Keratinocyte (primary cell): ENCODE measurements at regions not wholly inside any gene's neighbourhood (a gene's known extent, or its start where the extent isn't known, plus 50 kb on each side); places are given as distances from the start of the nearest gene placed in this dataset.

ENCODE experiments used
- DNase-seq: peaks from one replicate; pipeline ENCODE4 v3.0.0-alpha.2; 2011; ENCODE audit warnings: low read depth, missing footprints, low spot score
- FAIRE-seq: peaks from 2 replicates; lab custom pipeline; 2011; peaks lifted over from hg19 to GRCh38; lab: Jason Lieb, UNC
- H2AFZ ChIP-seq: 2 replicates; pipeline ENCODE4 v1.6.0; 2012; ENCODE audit warnings: low read length, control low read depth, inconsistent platforms; ENCODE audit not compliant: control insufficient read depth
- H3K27ac ChIP-seq: 2 replicates; pipeline ENCODE4 v1.5.1; 2011; ENCODE audit warnings: low read length; ENCODE audit not compliant: control insufficient read depth, insufficient read depth
- H3K27me3 ChIP-seq: 3 replicates; pipeline ENCODE4 v1.6.0; 2011; ENCODE audit warnings: low read length; ENCODE audit not compliant: control insufficient read depth, insufficient read depth; ENCODE audit errors: extremely low read depth
- H3K36me3 ChIP-seq, 2 experiments: 2 replicates in 1 of 2; 3 replicates in 1 of 2; pipeline ENCODE4 v1.5.1; 2011; ENCODE audit warnings: low read length in 2 of 2, mild to moderate bottlenecking in 1 of 2; ENCODE audit not compliant: control insufficient read depth in 2 of 2, insufficient read depth in 2 of 2; ENCODE audit errors: extremely low read depth in 1 of 2
- H3K4me1 ChIP-seq: 3 replicates; pipeline ENCODE4 v1.5.1; 2011; ENCODE audit warnings: low read length; ENCODE audit not compliant: control insufficient read depth, insufficient read depth; ENCODE audit errors: extremely low read depth
- H3K4me2 ChIP-seq: 3 replicates; pipeline ENCODE4 v1.6.0; 2011; ENCODE audit warnings: low read depth, low read length; ENCODE audit not compliant: control insufficient read depth, insufficient read depth; ENCODE audit errors: extremely low read depth
- H3K4me3 ChIP-seq, 3 experiments: fragments of 200-600 bp in 1 of 3; sonication (generic) in 1 of 3; 2 replicates in 2 of 3; 3 replicates in 1 of 3; pipeline ENCODE4 v1.5.1; 2011 to 2016; ENCODE audit warnings: low read length in 3 of 3, mild to moderate bottlenecking in 3 of 3, control low read depth in 2 of 3, inconsistent platforms in 1 of 3, low read depth in 1 of 3, mixed read lengths in 1 of 3, mixed run types in 1 of 3, moderate library complexity in 1 of 3; ENCODE audit not compliant: control insufficient read depth in 2 of 3, insufficient read depth in 2 of 3; ENCODE audit errors: extremely low read depth in 1 of 3
- H3K79me2 ChIP-seq: 2 replicates; pipeline ENCODE4 v1.6.0; 2012; ENCODE audit warnings: low read length; ENCODE audit not compliant: control insufficient read depth, insufficient read depth
- H3K9ac ChIP-seq: 3 replicates; pipeline ENCODE4 v1.6.0; 2011; ENCODE audit warnings: low read length; ENCODE audit not compliant: control insufficient read depth, insufficient read depth; ENCODE audit errors: extremely low read depth
- H3K9me1 ChIP-seq: 3 replicates; pipeline ENCODE4 v1.6.0; 2011; ENCODE audit warnings: low read length; ENCODE audit not compliant: control insufficient read depth, insufficient read depth; ENCODE audit errors: extremely low read depth
- H3K9me3 ChIP-seq: 2 replicates; pipeline ENCODE4 v1.5.1; 2012; ENCODE audit warnings: low read depth, low read length; ENCODE audit not compliant: control insufficient read depth
- H4K20me1 ChIP-seq: 3 replicates; pipeline ENCODE4 v1.6.0; 2011; ENCODE audit warnings: low read length; ENCODE audit not compliant: control insufficient read depth, insufficient read depth; ENCODE audit errors: extremely low read depth
- EZH2 ChIP-seq: IDR thresholded peaks from one replicate; pipeline ENCODE4 v1.6.1; 2012; ENCODE audit warnings: inconsistent platforms, mild to moderate bottlenecking, low read length, moderate library complexity
- dilution Hi-C: fragments of 300-500 bp; cut with MboI; formaldehyde crosslinking; loops from one replicate; pipeline ENCODE4 v1.7.0; 2020; ENCODE audit warnings: low sequenced_read_pairs; ENCODE audit not compliant: extremely low pct_ligation_motif_present
- TF ChIP-seq, protein P1 (sequence below), 3 experiments: IDR thresholded peaks in 1 of 3; conservative IDR thresholded peaks in 1 of 3; optimal IDR thresholded peaks in 1 of 3; 2 replicates in 2 of 3; 3 replicates in 1 of 3; pipeline versions ENCODE3 to v1.5.1; 2011; ENCODE audit warnings: low read length in 3 of 3, mild to moderate bottlenecking in 3 of 3, moderate library complexity in 2 of 3, control low read depth in 1 of 3, inconsistent platforms in 1 of 3; ENCODE audit not compliant: insufficient read depth in 2 of 3; ENCODE audit errors: extremely low read depth in 1 of 3

GRCh38 chr14:40684328-40684727 is 922.3 kb upstream of the LRFN5 start:
- no peak overlapping the region for H2AFZ ChIP-seq
- no peaks in the 10 kb centered on the region for H3K4me1 ChIP-seq
- no peak overlapping the region for H3K27ac ChIP-seq
- no peaks in the 10 kb centered on the region for H3K9me3 ChIP-seq
- H3K27me3 ChIP-seq = no peaks in the 10 kb centered on the region
- no peaks in the 10 kb centered on the region for H3K79me2 ChIP-seq
- DNase-seq (no peak), FAIRE-seq (no peak)
- H3K9me1 ChIP-seq = no peaks in the 10 kb centered on the region
- no peaks in the 10 kb centered on the region for H3K36me3 ChIP-seq
- no peak overlapping the region for H3K4me2 ChIP-seq
- H3K4me3 ChIP-seq = no peak overlapping the region
- no peak overlapping the region for H3K9ac ChIP-seq
- no peaks in the 10 kb centered on the region for H4K20me1 ChIP-seq
- dilution Hi-C loops = loop anchor here (5.0 kb wide), 1 partner anchor 57 kb away; no protein-coding TSS in a partner anchor
- TF ChIP-seq, protein P1, sequence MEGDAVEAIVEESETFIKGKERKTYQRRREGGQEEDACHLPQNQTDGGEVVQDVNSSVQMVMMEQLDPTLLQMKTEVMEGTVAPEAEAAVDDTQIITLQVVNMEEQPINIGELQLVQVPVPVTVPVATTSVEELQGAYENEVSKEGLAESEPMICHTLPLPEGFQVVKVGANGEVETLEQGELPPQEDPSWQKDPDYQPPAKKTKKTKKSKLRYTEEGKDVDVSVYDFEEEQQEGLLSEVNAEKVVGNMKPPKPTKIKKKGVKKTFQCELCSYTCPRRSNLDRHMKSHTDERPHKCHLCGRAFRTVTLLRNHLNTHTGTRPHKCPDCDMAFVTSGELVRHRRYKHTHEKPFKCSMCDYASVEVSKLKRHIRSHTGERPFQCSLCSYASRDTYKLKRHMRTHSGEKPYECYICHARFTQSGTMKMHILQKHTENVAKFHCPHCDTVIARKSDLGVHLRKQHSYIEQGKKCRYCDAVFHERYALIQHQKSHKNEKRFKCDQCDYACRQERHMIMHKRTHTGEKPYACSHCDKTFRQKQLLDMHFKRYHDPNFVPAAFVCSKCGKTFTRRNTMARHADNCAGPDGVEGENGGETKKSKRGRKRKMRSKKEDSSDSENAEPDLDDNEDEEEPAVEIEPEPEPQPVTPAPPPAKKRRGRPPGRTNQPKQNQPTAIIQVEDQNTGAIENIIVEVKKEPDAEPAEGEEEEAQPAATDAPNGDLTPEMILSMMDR (optimal IDR thresholded peaks at IDR 0.05 in 1 of 3, IDR thresholded peaks at IDR 0.05 in 1 of 3, conservative IDR thresholded peaks at IDR 0.05 in 1 of 3; ENCODE audit: extremely low read depth in 1 of 3, insufficient read depth in 2 of 3, low read length in 3 of 3) = no peak
- no peak for TF ChIP-seq EZH2

DNA sequence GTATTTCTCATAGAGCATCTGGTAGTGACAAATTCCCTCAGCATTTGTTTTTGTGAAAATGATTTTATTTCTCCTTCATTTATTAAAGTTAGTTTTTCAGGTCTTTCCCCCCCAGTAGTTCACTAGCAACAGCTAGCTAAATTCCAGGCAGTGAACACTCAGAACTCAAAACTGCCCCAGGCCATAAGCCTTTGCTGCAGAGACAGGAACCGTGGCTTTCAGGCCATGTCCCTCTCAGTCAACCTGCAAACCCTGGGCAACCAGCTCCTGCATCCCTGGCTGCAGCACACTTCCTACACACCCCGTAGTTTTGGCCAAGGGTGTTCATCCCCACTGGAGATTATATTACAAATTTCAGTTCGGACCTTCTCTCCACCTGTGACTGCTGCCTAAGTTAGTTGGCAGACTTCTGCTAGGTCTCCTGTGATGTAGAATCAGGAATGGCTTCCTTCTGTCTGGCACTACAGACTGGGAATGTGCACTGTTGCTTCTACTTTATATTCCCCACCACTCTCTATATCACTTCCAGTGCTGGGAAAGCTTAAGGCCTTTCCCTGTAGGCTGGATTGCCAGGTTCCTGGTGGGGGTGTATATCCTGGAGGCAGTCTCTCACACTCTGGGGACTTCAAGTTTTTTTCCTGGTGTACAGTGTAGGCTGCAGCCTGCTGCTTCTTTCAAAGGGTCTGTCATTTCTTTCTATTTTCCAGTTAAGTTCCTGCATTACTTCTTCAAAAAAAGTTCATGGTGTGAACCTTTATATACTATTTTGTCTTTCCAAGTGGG is 924.4 kb upstream of the LRFN5 start:
- Histone ChIP-seq H3K79me2 (no peaks in the 10 kb centered on the region), H3K27me3 (no peaks in the 10 kb centered on the region), H3K27ac (no peak overlapping the region), H3K4me3 (no peak overlapping the region), H2AFZ (no peak overlapping the region), H3K9me1 (no peaks in the 10 kb centered on the region), H3K36me3 (no peaks in the 10 kb centered on the region), H3K4me2 (no peak overlapping the region), H3K9me3 (no peaks in the 10 kb centered on the region), H3K9ac (no peak overlapping the region), H4K20me1 (no peaks in the 10 kb centered on the region), H3K4me1 (no peaks in the 10 kb centered on the region)
- no peak for DNase-seq
- FAIRE-seq = no peak
- no peak for TF ChIP-seq EZH2
- TF ChIP-seq, protein P1 (optimal IDR thresholded peaks at IDR 0.05 in 1 of 3, IDR thresholded peaks at IDR 0.05 in 1 of 3, conservative IDR thresholded peaks at IDR 0.05 in 1 of 3; ENCODE audit: extremely low read depth in 1 of 3, insufficient read depth in 2 of 3, low read length in 3 of 3) = no peak
- dilution Hi-C loops = loop anchor here (5.0 kb wide), 1 partner anchor 55 kb away; no protein-coding TSS in a partner anchor
